Endothelial cell of umbilical vein (primary cell): ENCODE measurements at regions not wholly inside any gene's neighbourhood (a gene's known extent, or its start where the extent isn't known, plus 50 kb on each side); places are given as distances from the start of the nearest gene placed in this dataset.

Experiments used
- BruUV-seq: library from RNA; stranded (reverse); fragments of 400-500 nt; replicated peaks from 2 replicates; lab custom pipeline; 2021; lab: Mats Ljungman, UMichigan
- CTCF ChIA-PET: fragments of 300-600, 350-600 bp; sonication (Branson Sonifier 250); formaldehyde crosslinking; loops from one replicate; lab custom pipeline; 2021; ENCODE audit warnings: antibody characterized with exemption, inconsistent platforms; lab: Charles Lee
- POLR2A ChIA-PET: fragments of 300-600, 350-600 bp; sonication (Branson Sonifier 250); formaldehyde crosslinking; loops from one replicate; lab custom pipeline; 2021; ENCODE audit warnings: antibody characterized with exemption, inconsistent platforms; lab: Charles Lee
- DNase-seq: peaks from one replicate; pipeline ENCODE4 v3.0.0-alpha.2; 2011; ENCODE audit warnings: low read depth, low spot score
- FAIRE-seq: peaks from 2 replicates; lab custom pipeline; 2011; peaks lifted over from hg19 to GRCh38; lab: Jason Lieb, UNC
- H2AFZ ChIP-seq: 2 replicates; pipeline ENCODE4 v1.6.0; 2012; ENCODE audit warnings: low read depth, low read length, control low read depth, inconsistent platforms
- H3K27ac ChIP-seq: 2 replicates; pipeline ENCODE4 v1.5.1; 2011; ENCODE audit warnings: low read depth, mild to moderate bottlenecking, control low read depth, low read length, moderate library complexity; ENCODE audit not compliant: insufficient read depth
- H3K27me3 ChIP-seq, 2 experiments: 2 replicates each; pipeline versions ENCODE4 v1.6.0 to v1.6.1; 2011; ENCODE audit warnings: low read length in 2 of 2, mixed read lengths in 1 of 2; ENCODE audit not compliant: control insufficient read depth in 2 of 2, insufficient read depth in 2 of 2
- H3K36me3 ChIP-seq, 2 experiments: 2 replicates in 1 of 2; 3 replicates in 1 of 2; pipeline ENCODE4 v1.5.1; 2011; ENCODE audit warnings: low read length in 2 of 2, mild to moderate bottlenecking in 1 of 2, moderate library complexity in 1 of 2; ENCODE audit not compliant: control insufficient read depth in 2 of 2, insufficient read depth in 2 of 2; ENCODE audit errors: extremely low read depth in 1 of 2
- H3K4me1 ChIP-seq: 3 replicates; pipeline ENCODE4 v1.5.1; 2011; ENCODE audit warnings: mild to moderate bottlenecking, low read length; ENCODE audit not compliant: control insufficient read depth, insufficient read depth; ENCODE audit errors: extremely low read depth
- H3K4me2 ChIP-seq: 2 replicates; pipeline ENCODE4 v1.6.1; 2011; ENCODE audit warnings: low read length, control low read depth, mixed read lengths; ENCODE audit not compliant: insufficient read depth
- H3K4me3 ChIP-seq, 3 experiments: fragments of 200-600 bp in 1 of 3; sonication (generic), shearing (Covaris generic) in 1 of 3; replicated peaks in 1 of 3; 2 replicates each; pipeline ENCODE4 v1.5.1; 2011 to 2016; ENCODE audit warnings: control low read depth in 3 of 3, low read length in 3 of 3, mild to moderate bottlenecking in 2 of 3, inconsistent platforms in 1 of 3, low read depth in 1 of 3, moderate library complexity in 1 of 3; ENCODE audit not compliant: insufficient read depth in 1 of 3
- H3K79me2 ChIP-seq: 2 replicates; pipeline ENCODE4 v1.6.0; 2012; ENCODE audit warnings: low read length, inconsistent platforms; ENCODE audit not compliant: control insufficient read depth, insufficient read depth
- H3K9ac ChIP-seq: replicated peaks from 2 replicates; pipeline ENCODE3; 2011; ENCODE audit warnings: low read length, control low read depth; ENCODE audit not compliant: insufficient read depth; ENCODE audit errors: extremely low read depth
- H3K9me1 ChIP-seq: replicated peaks from 3 replicates; pipeline ENCODE4 v1.6.0; 2011; ENCODE audit warnings: mild to moderate bottlenecking, low read length; ENCODE audit not compliant: control insufficient read depth, insufficient read depth; ENCODE audit errors: extremely low read depth
- H3K9me3 ChIP-seq: replicated peaks from 2 replicates; pipeline ENCODE4 v1.5.1; 2012; ENCODE audit warnings: low read length, inconsistent platforms; ENCODE audit not compliant: control insufficient read depth, insufficient read depth
- H4K20me1 ChIP-seq: replicated peaks from 2 replicates; pipeline ENCODE3; 2011; ENCODE audit warnings: mild to moderate bottlenecking, low read length; ENCODE audit not compliant: control insufficient read depth, insufficient read depth; ENCODE audit errors: extremely low read depth
- EZH2 ChIP-seq: IDR thresholded peaks from 2 replicates; pipeline ENCODE4 v1.6.1; 2012; ENCODE audit warnings: borderline replicate concordance, low read depth, mild to moderate bottlenecking, moderate library complexity, low read length, inconsistent platforms; ENCODE audit not compliant: severe bottlenecking
- FOS ChIP-seq: IDR thresholded peaks from 2 replicates; pipeline ENCODE4 v1.6.1; 2011; ENCODE audit warnings: mild to moderate bottlenecking, low read length, moderate library complexity, borderline replicate concordance; ENCODE audit not compliant: insufficient read depth
- GATA2 ChIP-seq: IDR thresholded peaks from 2 replicates; pipeline ENCODE4 v1.7.0; 2011; ENCODE audit warnings: low read depth, mild to moderate bottlenecking, moderate library complexity, mixed read lengths, low read length; ENCODE audit not compliant: insufficient read length, insufficient read depth
- JUN ChIP-seq: IDR thresholded peaks from 2 replicates; pipeline ENCODE4 v1.6.1; 2011; ENCODE audit warnings: borderline replicate concordance, low read depth; ENCODE audit not compliant: insufficient read length, insufficient read depth
- MYC ChIP-seq: IDR thresholded peaks from one replicate; pipeline ENCODE4 v1.6.1; 2011; ENCODE audit warnings: mild to moderate bottlenecking, low read depth, low read length
- POLR2A ChIP-seq: IDR thresholded peaks from 2 replicates; pipeline ENCODE4 v1.6.1; 2012; ENCODE audit warnings: low read depth, mild to moderate bottlenecking, control low read depth, low read length
- POLR2AphosphoS5 ChIP-seq: IDR thresholded peaks from 2 replicates; pipeline ENCODE4 v1.6.1; 2012; ENCODE audit warnings: low read depth, mild to moderate bottlenecking, control low read depth, low read length, moderate library complexity; ENCODE audit not compliant: insufficient read depth
- dilution Hi-C: fragments of 300-500 bp; cut with MboI; formaldehyde crosslinking; loops from one replicate; pipeline ENCODE4 v1.15.0; 2019; ENCODE audit warnings: low sequenced_read_pairs; ENCODE audit not compliant: extremely low pct_ligation_motif_present
- intact Hi-C: fragments of 100-400 bp; cut with micrococcal nuclease; formaldehyde crosslinking; loops from one replicate; pipeline ENCODE4 v1.10.0; 2022
- TF ChIP-seq, protein P1 (sequence below), 2 donors: IDR thresholded peaks; 1 replicate in 1 of 2; 2 replicates in 1 of 2; pipeline ENCODE4 v1.5.1; 2011; ENCODE audit warnings: low read length in 2 of 2, mild to moderate bottlenecking in 2 of 2, moderate library complexity in 2 of 2, control low read depth in 1 of 2, inconsistent platforms in 1 of 2, low read depth in 1 of 2; ENCODE audit not compliant: insufficient read depth in 1 of 2; ENCODE audit errors: extremely low read depth in 1 of 2
- TF ChIP-seq, protein P2 (sequence below): IDR thresholded peaks from 2 replicates; pipeline ENCODE4 v1.6.1; 2011; ENCODE audit not compliant: insufficient read depth, insufficient read length

DNA sequence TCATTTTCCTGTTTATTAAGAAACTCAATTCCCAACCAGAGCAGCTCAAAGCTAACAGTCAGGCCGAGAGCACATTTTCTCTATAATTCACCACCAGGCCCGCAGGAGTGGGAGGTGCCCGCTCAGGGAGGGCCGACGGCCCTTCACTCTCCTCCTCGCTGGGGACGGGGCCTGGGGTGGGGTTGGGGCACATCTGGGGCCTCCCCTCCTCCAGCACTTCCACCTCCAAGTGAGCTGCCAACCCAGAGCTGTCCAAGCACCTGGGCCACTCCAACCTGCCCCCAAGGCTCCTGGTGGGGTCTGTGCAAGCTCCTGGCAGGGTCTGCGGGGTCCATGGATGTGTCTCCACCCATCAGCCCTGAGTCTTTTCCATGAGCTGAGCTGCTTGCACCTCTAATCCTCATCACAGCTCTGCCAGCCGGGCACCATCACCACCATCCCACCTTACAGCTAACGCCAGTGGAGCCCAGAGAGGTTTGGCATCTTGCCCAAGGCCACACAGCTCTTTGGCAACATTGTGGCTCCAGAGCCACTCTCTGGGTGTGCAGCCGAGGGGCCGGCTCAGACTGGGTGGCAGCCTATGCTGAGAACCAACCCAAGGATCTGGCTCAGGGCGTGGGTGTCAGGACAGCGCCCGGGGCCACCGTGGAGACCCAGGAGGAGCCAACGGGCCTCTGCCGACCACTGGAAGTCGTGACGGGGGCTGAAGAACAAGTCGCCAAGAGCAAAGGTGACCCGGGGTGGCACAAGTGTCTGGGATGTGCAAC is 193.5 kb downstream of the BRD1 start:
- Histone ChIP-seq H3K9me3 (no peaks in the 10 kb centered on the region), H3K4me3 (no peak overlapping the region), H3K4me2 (no peak overlapping the region), H2AFZ (no peak overlapping the region), H3K36me3 (no peaks in the 10 kb centered on the region), H3K9ac (no peak overlapping the region), H3K27ac (no peak overlapping the region), H3K9me1 (no peaks in the 10 kb centered on the region), H4K20me1 (no peaks in the 10 kb centered on the region), H3K79me2 (no peaks in the 10 kb centered on the region), H3K4me1 (peaks cover 5% of the 10 kb centered on the region), H3K27me3 (no peaks in the 10 kb centered on the region)
- DNase-seq = no peak
- intact Hi-C loops (no loop called here), dilution Hi-C loops (no loop called here)
- ChIA-PET POLR2A (interaction anchor here (0.7 kb wide), 1 partner anchor 23 kb away, joined by 3 read pairs; no protein-coding TSS in a partner anchor), CTCF (interaction anchor here (1.0 to 2.8 kb wide), 4 partner anchors 22 to 91 kb away, joined by 3 to 28 read pairs (median 12); no protein-coding TSS in a partner anchor)
- no peak for TF ChIP-seq JUN
- TF ChIP-seq POLR2A = no peak
- no peak for TF ChIP-seq EZH2
- TF ChIP-seq FOS = no peak
- TF ChIP-seq POLR2AphosphoS5 = no peak
- TF ChIP-seq MYC = no peak
- TF ChIP-seq GATA2 = no peak
- TF ChIP-seq, protein P1, sequence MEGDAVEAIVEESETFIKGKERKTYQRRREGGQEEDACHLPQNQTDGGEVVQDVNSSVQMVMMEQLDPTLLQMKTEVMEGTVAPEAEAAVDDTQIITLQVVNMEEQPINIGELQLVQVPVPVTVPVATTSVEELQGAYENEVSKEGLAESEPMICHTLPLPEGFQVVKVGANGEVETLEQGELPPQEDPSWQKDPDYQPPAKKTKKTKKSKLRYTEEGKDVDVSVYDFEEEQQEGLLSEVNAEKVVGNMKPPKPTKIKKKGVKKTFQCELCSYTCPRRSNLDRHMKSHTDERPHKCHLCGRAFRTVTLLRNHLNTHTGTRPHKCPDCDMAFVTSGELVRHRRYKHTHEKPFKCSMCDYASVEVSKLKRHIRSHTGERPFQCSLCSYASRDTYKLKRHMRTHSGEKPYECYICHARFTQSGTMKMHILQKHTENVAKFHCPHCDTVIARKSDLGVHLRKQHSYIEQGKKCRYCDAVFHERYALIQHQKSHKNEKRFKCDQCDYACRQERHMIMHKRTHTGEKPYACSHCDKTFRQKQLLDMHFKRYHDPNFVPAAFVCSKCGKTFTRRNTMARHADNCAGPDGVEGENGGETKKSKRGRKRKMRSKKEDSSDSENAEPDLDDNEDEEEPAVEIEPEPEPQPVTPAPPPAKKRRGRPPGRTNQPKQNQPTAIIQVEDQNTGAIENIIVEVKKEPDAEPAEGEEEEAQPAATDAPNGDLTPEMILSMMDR (IDR thresholded peaks at IDR 0.05; ENCODE audit: extremely low read depth in 1 of 2, insufficient read depth in 1 of 2, low read depth in 1 of 2, low read length in 2 of 2) = no peak
- TF ChIP-seq, protein P2, sequence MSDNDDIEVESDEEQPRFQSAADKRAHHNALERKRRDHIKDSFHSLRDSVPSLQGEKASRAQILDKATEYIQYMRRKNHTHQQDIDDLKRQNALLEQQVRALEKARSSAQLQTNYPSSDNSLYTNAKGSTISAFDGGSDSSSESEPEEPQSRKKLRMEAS = no peak
- no peak for FAIRE-seq
- BruUV-seq = no TSS peak
